ENCODE measurements at regions not wholly inside any gene's neighbourhood (a gene's known extent, or its start where the extent isn't known, plus 50 kb on each side); places are given as distances from the start of the nearest gene placed in this dataset.

DNA sequence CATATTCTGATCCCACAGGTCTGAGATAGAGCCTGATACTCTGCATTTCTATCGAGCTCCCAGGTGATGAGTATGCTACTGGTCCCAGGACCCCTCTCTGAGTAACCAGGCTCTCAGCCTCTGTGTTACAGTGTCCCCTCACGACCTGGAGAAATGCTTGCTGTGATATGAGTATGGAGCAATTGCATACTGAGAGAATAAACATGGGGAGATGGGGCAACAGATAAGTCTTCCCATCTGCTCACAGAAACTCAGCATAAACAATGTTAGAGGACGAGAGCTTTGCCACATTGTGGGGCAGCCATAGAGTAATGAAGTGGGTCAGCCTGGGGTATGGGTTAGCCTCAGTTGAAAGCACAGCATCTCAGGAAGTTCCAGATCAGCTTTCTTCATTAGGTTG, 82.6 kb upstream of the HS3ST1 start:
- CTCF ChIA-PET, result no interaction called here
- intact Hi-C loops (cut with micrococcal nuclease; ENCODE audit: unreplicated experiment), result no loop called here

DNA sequence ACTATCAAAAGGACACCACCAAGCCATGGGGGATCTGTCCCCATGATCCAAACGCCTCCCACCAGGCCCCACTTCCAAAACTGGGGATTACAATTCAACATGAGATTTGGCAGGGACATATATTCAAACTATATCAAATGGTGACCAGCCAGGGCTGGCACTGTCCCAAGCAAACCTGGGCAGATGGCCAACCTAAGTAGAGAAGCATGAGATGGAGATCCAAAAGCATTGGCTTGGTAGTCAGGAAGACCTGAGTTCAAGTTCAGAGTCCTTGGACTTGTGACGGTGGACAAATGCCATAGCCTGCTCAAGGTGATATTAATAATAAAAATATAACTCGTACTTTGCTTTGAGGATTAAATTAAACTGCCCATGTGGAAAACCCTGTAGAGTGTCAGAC, 79.2 kb upstream of the HS3ST1 start:
- BruUV-seq (replicated peaks), result no TSS peak
- Histone ChIP-seq H3K27ac (ENCODE audit: low read depth, low read length, poor library complexity, severe bottlenecking) (no peak overlapping the region), H3K9me3 (ENCODE audit: low read depth, low read length, poor library complexity, severe bottlenecking) (peaks cover 40% of the 10 kb centered on the region), H3K4me1 (ENCODE audit: insufficient read depth, low read length, poor library complexity, severe bottlenecking) (no peaks in the 10 kb centered on the region), H3K4me3 (ENCODE audit: low read depth, low read length, poor library complexity, severe bottlenecking) (no peak overlapping the region), H3K36me3 (ENCODE audit: insufficient read depth, low read length, poor library complexity, severe bottlenecking) (no peaks in the 10 kb centered on the region), H3K27me3 (replicated peaks; ENCODE audit: insufficient read depth, low read depth, low read length, poor library complexity) (no peaks in the 10 kb centered on the region)
- no peak for DNase-seq (ENCODE audit: low spot score)
- CTCF ChIA-PET, result no interaction called here
- TF ChIP-seq, protein P1, sequence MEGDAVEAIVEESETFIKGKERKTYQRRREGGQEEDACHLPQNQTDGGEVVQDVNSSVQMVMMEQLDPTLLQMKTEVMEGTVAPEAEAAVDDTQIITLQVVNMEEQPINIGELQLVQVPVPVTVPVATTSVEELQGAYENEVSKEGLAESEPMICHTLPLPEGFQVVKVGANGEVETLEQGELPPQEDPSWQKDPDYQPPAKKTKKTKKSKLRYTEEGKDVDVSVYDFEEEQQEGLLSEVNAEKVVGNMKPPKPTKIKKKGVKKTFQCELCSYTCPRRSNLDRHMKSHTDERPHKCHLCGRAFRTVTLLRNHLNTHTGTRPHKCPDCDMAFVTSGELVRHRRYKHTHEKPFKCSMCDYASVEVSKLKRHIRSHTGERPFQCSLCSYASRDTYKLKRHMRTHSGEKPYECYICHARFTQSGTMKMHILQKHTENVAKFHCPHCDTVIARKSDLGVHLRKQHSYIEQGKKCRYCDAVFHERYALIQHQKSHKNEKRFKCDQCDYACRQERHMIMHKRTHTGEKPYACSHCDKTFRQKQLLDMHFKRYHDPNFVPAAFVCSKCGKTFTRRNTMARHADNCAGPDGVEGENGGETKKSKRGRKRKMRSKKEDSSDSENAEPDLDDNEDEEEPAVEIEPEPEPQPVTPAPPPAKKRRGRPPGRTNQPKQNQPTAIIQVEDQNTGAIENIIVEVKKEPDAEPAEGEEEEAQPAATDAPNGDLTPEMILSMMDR (conservative IDR thresholded peaks at IDR 0.05; ENCODE audit: low read depth, low read length), result no peak
- TF ChIP-seq EZH2 (IDR thresholded peaks at IDR 0.05; ENCODE audit: borderline replicate concordance, low read depth, low read length, poor library complexity, severe bottlenecking), result no peak
- POLR2A ChIA-PET (ENCODE audit: low non-redundant PET), result no interaction called here
- intact Hi-C loops (cut with micrococcal nuclease; ENCODE audit: unreplicated experiment), result no loop called here

More for the DNA sequence above, 82.6 kb upstream of the HS3ST1 start:
- no peak for DNase-seq (ENCODE audit: low spot score)
- BruUV-seq (replicated peaks), result no TSS peak
- no peaks in the 10 kb centered on the region for H3K36me3 ChIP-seq (ENCODE audit: insufficient read depth, low read length, poor library complexity, severe bottlenecking)
- TF ChIP-seq, protein P1 (conservative IDR thresholded peaks at IDR 0.05; ENCODE audit: low read depth, low read length), result no peak
- TF ChIP-seq EZH2 (IDR thresholded peaks at IDR 0.05; ENCODE audit: borderline replicate concordance, low read depth, low read length, poor library complexity, severe bottlenecking), result no peak
- H3K27ac ChIP-seq (ENCODE audit: low read depth, low read length, poor library complexity, severe bottlenecking), result no peak overlapping the region
- H3K4me3 ChIP-seq (ENCODE audit: low read depth, low read length, poor library complexity, severe bottlenecking), result no peak overlapping the region
- no peaks in the 10 kb centered on the region for H3K4me1 ChIP-seq (ENCODE audit: insufficient read depth, low read length, poor library complexity, severe bottlenecking)
- POLR2A ChIA-PET (ENCODE audit: low non-redundant PET), result no interaction called here
- H3K9me3 ChIP-seq (ENCODE audit: low read depth, low read length, poor library complexity, severe bottlenecking), result peaks cover 40% of the 10 kb centered on the region
- H3K27me3 ChIP-seq (replicated peaks; ENCODE audit: insufficient read depth, low read depth, low read length, poor library complexity), result no peaks in the 10 kb centered on the region

DNA sequence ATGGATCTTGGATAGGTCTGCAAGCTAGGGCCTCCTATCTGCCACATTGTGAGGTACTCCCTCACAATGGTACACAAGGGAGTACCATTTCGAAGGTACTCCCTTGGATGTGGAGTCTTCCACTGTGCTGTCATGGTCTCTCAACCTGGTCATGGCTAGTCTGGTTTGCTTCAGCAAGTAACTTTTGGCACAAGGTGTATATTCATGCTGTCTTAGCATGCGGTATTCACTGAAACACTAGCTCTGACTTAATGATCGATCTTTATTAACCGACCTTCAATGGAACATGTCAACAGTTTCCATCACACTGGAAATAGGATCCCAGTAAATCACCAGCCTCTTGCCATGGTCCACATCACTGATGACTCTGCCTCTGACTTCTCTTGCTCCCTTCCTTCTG, 77.5 kb upstream of the HS3ST1 start:
- no peak overlapping the region for H3K27ac ChIP-seq (ENCODE audit: low read depth, low read length, poor library complexity, severe bottlenecking)
- H3K4me3 ChIP-seq (ENCODE audit: low read depth, low read length, poor library complexity, severe bottlenecking), result no peak overlapping the region
- POLR2A ChIA-PET (ENCODE audit: low non-redundant PET), result no interaction called here
- intact Hi-C loops (cut with micrococcal nuclease; ENCODE audit: unreplicated experiment), result no loop called here
- TF ChIP-seq EZH2 (IDR thresholded peaks at IDR 0.05; ENCODE audit: borderline replicate concordance, low read depth, low read length, poor library complexity, severe bottlenecking), result no peak
- TF ChIP-seq, protein P1 (conservative IDR thresholded peaks at IDR 0.05; ENCODE audit: low read depth, low read length), result no peak
- DNase-seq (ENCODE audit: low spot score), result no peak
- H3K4me1 ChIP-seq (ENCODE audit: insufficient read depth, low read length, poor library complexity, severe bottlenecking), result no peaks in the 10 kb centered on the region
- no peaks in the 10 kb centered on the region for H3K27me3 ChIP-seq (replicated peaks; ENCODE audit: insufficient read depth, low read depth, low read length, poor library complexity)
- peaks cover 48% of the 10 kb centered on the region for H3K9me3 ChIP-seq (ENCODE audit: low read depth, low read length, poor library complexity, severe bottlenecking)
- CTCF ChIA-PET, result no interaction called here
- no TSS peak for BruUV-seq (replicated peaks)
- no peaks in the 10 kb centered on the region for H3K36me3 ChIP-seq (ENCODE audit: insufficient read depth, low read length, poor library complexity, severe bottlenecking)

All from A673 (cell line).